Astrocyte (in vitro differentiated cells and primary cell): ENCODE measurements at regions not wholly inside any gene's neighbourhood (a gene's known extent, or its start where the extent isn't known, plus 50 kb on each side); places are given as distances from the start of the nearest gene placed in this dataset.

Experiments used
- EZH2 ChIP-seq: IDR thresholded peaks from 2 replicates; pipeline ENCODE4 v1.6.1; 2012; ENCODE audit warnings: mild to moderate bottlenecking, low read length, inconsistent platforms; ENCODE audit not compliant: insufficient read depth
- TF ChIP-seq, protein P1 (sequence below): IDR thresholded peaks from 2 replicates; pipeline ENCODE4 v1.5.1; 2011; ENCODE audit warnings: low read depth, mild to moderate bottlenecking, inconsistent platforms, low read length, moderate library complexity; ENCODE audit not compliant: insufficient read depth

DNA sequence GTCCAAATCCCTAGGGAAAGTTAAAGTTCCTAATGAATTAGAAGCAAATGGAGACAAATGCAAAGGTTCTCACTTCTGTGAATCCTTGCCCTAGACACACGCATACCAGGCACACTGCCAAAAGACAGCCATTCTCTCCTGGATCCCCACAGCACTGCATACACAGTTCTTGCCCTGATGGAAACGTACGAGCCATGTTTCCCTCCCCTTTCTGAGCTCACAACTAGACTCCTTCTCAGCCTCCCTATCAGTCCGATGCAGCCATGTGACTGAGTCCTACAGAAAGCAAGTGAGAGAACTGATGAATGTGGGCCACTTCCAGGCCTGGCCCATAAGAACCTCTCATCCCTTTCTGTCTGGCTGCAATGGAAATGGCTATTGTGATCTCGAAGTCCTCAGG is 92.0 kb downstream of the ZNF608 start:
- TF ChIP-seq, protein P1, sequence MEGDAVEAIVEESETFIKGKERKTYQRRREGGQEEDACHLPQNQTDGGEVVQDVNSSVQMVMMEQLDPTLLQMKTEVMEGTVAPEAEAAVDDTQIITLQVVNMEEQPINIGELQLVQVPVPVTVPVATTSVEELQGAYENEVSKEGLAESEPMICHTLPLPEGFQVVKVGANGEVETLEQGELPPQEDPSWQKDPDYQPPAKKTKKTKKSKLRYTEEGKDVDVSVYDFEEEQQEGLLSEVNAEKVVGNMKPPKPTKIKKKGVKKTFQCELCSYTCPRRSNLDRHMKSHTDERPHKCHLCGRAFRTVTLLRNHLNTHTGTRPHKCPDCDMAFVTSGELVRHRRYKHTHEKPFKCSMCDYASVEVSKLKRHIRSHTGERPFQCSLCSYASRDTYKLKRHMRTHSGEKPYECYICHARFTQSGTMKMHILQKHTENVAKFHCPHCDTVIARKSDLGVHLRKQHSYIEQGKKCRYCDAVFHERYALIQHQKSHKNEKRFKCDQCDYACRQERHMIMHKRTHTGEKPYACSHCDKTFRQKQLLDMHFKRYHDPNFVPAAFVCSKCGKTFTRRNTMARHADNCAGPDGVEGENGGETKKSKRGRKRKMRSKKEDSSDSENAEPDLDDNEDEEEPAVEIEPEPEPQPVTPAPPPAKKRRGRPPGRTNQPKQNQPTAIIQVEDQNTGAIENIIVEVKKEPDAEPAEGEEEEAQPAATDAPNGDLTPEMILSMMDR: no peak
- no peak for TF ChIP-seq EZH2
